Spleen (tissue), 7 donors: ENCODE measurements at regions not wholly inside any gene's neighbourhood (a gene's known extent, or its start where the extent isn't known, plus 50 kb on each side); places are given as distances from the start of the nearest gene placed in this dataset.

Source experiments
- CTCF ChIP-seq, 11 experiments: fragments of 200-600 bp in 7 of 11; fragments of 450-650 bp in 4 of 11; sonication (generic) in 4 of 11; IDR thresholded peaks in 8 of 11; conservative IDR thresholded peaks in 3 of 11; 1 replicate in 7 of 11; 2 replicates in 4 of 11; pipeline versions ENCODE4 v1.4.0 to v1.8.0; 2016 to 2021; ENCODE audit warnings: antibody characterized with exemption in 11 of 11, inconsistent platforms in 4 of 11, mild to moderate bottlenecking in 1 of 11
- POLR2A ChIP-seq, 3 donors: fragments of 450-650 bp; IDR thresholded peaks; one replicate each; pipeline ENCODE4 v1.5.1; 2017; ENCODE audit warnings: antibody characterized with exemption in 3 of 3, mild to moderate bottlenecking in 1 of 3
- donor health status: DM: no; HTN: no; CAD: no; lungs with moderate emphysema.
- donor health status: DM: no; HTN: no; CAD: no.
- donor health status: DM: no; HTN: no; CAD: no.

GRCh38 chr1:4045397-4046010, 145.4 kb upstream of the C1orf174 start:
- TF ChIP-seq CTCF (IDR thresholded peaks at IDR 0.05 in 8 of 11, conservative IDR thresholded peaks at IDR 0.05 in 3 of 11) (no peak), POLR2A (IDR thresholded peaks at IDR 0.05) (no peak)
